ENCODE measurements at regions not wholly inside any gene's neighbourhood (a gene's known extent, or its start where the extent isn't known, plus 50 kb on each side); places are given as distances from the start of the nearest gene placed in this dataset.
"Not testable (repeated sequence)": the region's sequence is repeated elsewhere in the genome, so short reads cannot be mapped to it uniquely, and the experiment has no call there.

- in situ Hi-C loops (cut with HindIII; ENCODE audit: low sequenced_read_pairs) = no loop called here
Observed at GRCh38 chr7:46143421-46143820, 222.3 kb upstream of the IGFBP3 start.

- in situ Hi-C loops (cut with HindIII; ENCODE audit: low sequenced_read_pairs) = no loop called here
Observed at GRCh38 chr7:46139079-46139478, 218.0 kb upstream of the IGFBP3 start.

GRCh38 chr7:46137725-46138124, 216.7 kb upstream of the IGFBP3 start:
- in situ Hi-C loops (cut with HindIII; ENCODE audit: low sequenced_read_pairs) = no loop called here

GRCh38 chr7:46135557-46135956, 214.5 kb upstream of the IGFBP3 start:
- in situ Hi-C loops (cut with HindIII; ENCODE audit: low sequenced_read_pairs) = no loop called here

GRCh38 chr7:46134795-46135194, 213.7 kb upstream of the IGFBP3 start:
- in situ Hi-C loops (cut with HindIII; ENCODE audit: low sequenced_read_pairs) = no loop called here

GRCh38 chr7:46134385-46134784, 213.3 kb upstream of the IGFBP3 start:
- in situ Hi-C loops (cut with HindIII; ENCODE audit: low sequenced_read_pairs) = no loop called here

- in situ Hi-C loops (cut with HindIII; ENCODE audit: low sequenced_read_pairs) = no loop called here
Observed at GRCh38 chr7:46133751-46134150, 212.7 kb upstream of the IGFBP3 start.

GRCh38 chr7:46133072-46133471, 212.0 kb upstream of the IGFBP3 start:
- in situ Hi-C loops (cut with HindIII; ENCODE audit: low sequenced_read_pairs) = no loop called here

GRCh38 chr7:46131916-46132795, 211.1 kb upstream of the IGFBP3 start:
- in situ Hi-C loops (cut with HindIII; ENCODE audit: low sequenced_read_pairs) = no loop called here

- in situ Hi-C loops (cut with HindIII; ENCODE audit: low sequenced_read_pairs) = no loop called here
Observed at GRCh38 chr7:46129831-46130230, 208.8 kb upstream of the IGFBP3 start.

- in situ Hi-C loops (cut with HindIII; ENCODE audit: low sequenced_read_pairs) = no loop called here
Observed at GRCh38 chr7:46127814-46128213, 206.7 kb upstream of the IGFBP3 start.

GRCh38 chr7:46126675-46127300, 205.7 kb upstream of the IGFBP3 start:
- in situ Hi-C loops (cut with HindIII; ENCODE audit: low sequenced_read_pairs) = no loop called here

GRCh38 chr7:46123756-46124343, 202.8 kb upstream of the IGFBP3 start:
- in situ Hi-C loops (cut with HindIII; ENCODE audit: low sequenced_read_pairs) = no loop called here

- in situ Hi-C loops (cut with HindIII; ENCODE audit: low sequenced_read_pairs) = no loop called here
Observed at GRCh38 chr7:46115410-46115809, 194.3 kb upstream of the IGFBP3 start.

GRCh38 chr7:46109437-46109836, 188.4 kb upstream of the IGFBP3 start:
- in situ Hi-C loops (cut with HindIII; ENCODE audit: low sequenced_read_pairs) = no loop called here

GRCh38 chr7:46108272-46108671, 187.2 kb upstream of the IGFBP3 start:
- in situ Hi-C loops (cut with HindIII; ENCODE audit: low sequenced_read_pairs) = no loop called here

GRCh38 chr7:46107610-46108217, 186.6 kb upstream of the IGFBP3 start:
- in situ Hi-C loops (cut with HindIII; ENCODE audit: low sequenced_read_pairs) = no loop called here

- in situ Hi-C loops (cut with HindIII; ENCODE audit: low sequenced_read_pairs) = no loop called here
Observed at GRCh38 chr7:46100521-46100920, 179.4 kb upstream of the IGFBP3 start.

- in situ Hi-C loops (cut with HindIII; ENCODE audit: low sequenced_read_pairs) = no loop called here
Observed at GRCh38 chr7:46099076-46099475, 178.0 kb upstream of the IGFBP3 start.

GRCh38 chr7:46091071-46091470, 170.0 kb upstream of the IGFBP3 start:
- in situ Hi-C loops (cut with HindIII; ENCODE audit: low sequenced_read_pairs) = no loop called here

GRCh38 chr7:46089281-46089680, 168.2 kb upstream of the IGFBP3 start:
- in situ Hi-C loops (cut with HindIII; ENCODE audit: low sequenced_read_pairs) = no loop called here

GRCh38 chr7:46088486-46088885, 167.4 kb upstream of the IGFBP3 start:
- in situ Hi-C loops (cut with HindIII; ENCODE audit: low sequenced_read_pairs) = not testable (repeated sequence)
